ENCODE measurements at regions not wholly inside any gene's neighbourhood (a gene's known extent, or its start where the extent isn't known, plus 50 kb on each side); places are given as distances from the start of the nearest gene placed in this dataset.

DNA sequence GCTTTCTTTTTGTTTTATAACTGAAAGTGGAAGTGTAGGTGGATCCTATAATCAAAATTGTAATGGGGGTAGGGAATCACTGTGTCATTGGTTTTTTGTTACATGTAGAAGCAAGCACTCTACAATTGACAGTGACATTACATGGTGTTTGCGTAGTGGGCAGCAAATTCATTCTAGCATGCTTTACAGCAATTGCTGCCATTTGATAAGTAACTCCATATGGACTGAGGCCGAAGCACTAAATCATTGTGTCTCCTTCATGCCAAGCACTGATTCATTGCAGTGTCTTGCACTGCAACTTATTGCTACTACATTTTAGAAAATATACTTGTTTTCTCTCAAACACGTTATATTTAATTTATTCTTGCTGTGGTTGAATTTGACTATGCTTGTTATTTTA, 933.9 kb downstream of the NSUN3 start:
- DNase-seq = no peak
- no peaks in the 10 kb centered on the region for H4K20me1 ChIP-seq (ENCODE audit: insufficient read depth, low read depth, low read length)
- H3K4me1 ChIP-seq (ENCODE audit: low read length) = no peaks in the 10 kb centered on the region
- H3K79me2 ChIP-seq (ENCODE audit: low read length) = no peaks in the 10 kb centered on the region
- H3K4me2 ChIP-seq (ENCODE audit: low read depth, low read length, poor library complexity, severe bottlenecking) = no peak overlapping the region
- H3K4me3 ChIP-seq (ENCODE audit: low read length) = no peak overlapping the region
- no peak overlapping the region for H3K27ac ChIP-seq (ENCODE audit: low read length)
- no peak overlapping the region for H2AFZ ChIP-seq (ENCODE audit: low read length)
- H3K36me3 ChIP-seq (ENCODE audit: insufficient read depth, low read length) = no peaks in the 10 kb centered on the region
- H3K9me3 ChIP-seq (ENCODE audit: low read length) = peaks cover 3% of the 10 kb centered on the region; the same call in 1 of the 2 replicates
- no peak overlapping the region for H3K9ac ChIP-seq (ENCODE audit: low read length)
- no peaks in the 10 kb centered on the region for H3K9me2 ChIP-seq (replicated peaks; ENCODE audit: insufficient read depth, low read length)
- H3K27me3 ChIP-seq (ENCODE audit: low read length) = no peaks in the 10 kb centered on the region

DNA sequence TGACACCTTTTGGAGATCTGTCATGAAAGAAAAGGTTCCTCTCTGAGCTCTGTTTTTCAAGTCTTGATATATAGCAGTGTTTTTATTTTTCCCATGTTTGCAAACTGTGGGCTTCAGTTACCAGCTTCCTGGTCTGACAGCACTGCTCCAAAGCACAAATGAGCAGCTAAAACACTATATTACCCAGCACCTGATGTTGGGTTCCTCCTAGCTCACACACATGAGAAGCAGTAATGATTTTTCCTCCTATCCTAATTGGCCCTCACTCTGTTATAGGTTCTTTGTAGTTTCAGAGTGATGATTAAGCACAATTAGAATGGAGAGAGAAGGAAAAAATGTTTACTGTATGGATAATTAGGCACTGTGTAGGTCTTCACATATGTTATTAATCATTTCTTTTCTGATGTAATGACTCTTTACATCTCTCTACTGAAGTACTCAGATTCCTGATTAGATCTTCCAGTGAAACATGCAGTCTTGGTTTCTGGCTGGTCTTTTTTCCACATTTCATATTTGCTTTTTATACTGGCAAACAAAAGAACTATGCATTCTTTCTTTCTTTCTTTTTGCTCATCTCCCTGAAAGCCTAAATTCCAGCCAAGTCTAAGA, 939.7 kb downstream of the NSUN3 start:
- no peaks in the 10 kb centered on the region for H3K9me2 ChIP-seq (replicated peaks; ENCODE audit: insufficient read depth, low read length)
- H3K4me1 ChIP-seq (ENCODE audit: low read length) = no peaks in the 10 kb centered on the region
- H3K9me3 ChIP-seq (ENCODE audit: low read length) = peaks cover 11% of the 10 kb centered on the region; the same call in 1 of the 2 replicates
- no peak for DNase-seq
- no peak overlapping the region for H2AFZ ChIP-seq (ENCODE audit: low read length)
- no peaks in the 10 kb centered on the region for H3K27me3 ChIP-seq (ENCODE audit: low read length)
- H3K36me3 ChIP-seq (ENCODE audit: insufficient read depth, low read length) = no peaks in the 10 kb centered on the region
- no peak overlapping the region for H3K4me2 ChIP-seq (ENCODE audit: low read depth, low read length, poor library complexity, severe bottlenecking)
- no peaks in the 10 kb centered on the region for H3K79me2 ChIP-seq (ENCODE audit: low read length)
- no peaks in the 10 kb centered on the region for H4K20me1 ChIP-seq (ENCODE audit: insufficient read depth, low read depth, low read length)
- H3K27ac ChIP-seq (ENCODE audit: low read length) = no peak overlapping the region
- H3K4me3 ChIP-seq (ENCODE audit: low read length) = no peak overlapping the region
- H3K9ac ChIP-seq (ENCODE audit: low read length) = no peak overlapping the region

DNA sequence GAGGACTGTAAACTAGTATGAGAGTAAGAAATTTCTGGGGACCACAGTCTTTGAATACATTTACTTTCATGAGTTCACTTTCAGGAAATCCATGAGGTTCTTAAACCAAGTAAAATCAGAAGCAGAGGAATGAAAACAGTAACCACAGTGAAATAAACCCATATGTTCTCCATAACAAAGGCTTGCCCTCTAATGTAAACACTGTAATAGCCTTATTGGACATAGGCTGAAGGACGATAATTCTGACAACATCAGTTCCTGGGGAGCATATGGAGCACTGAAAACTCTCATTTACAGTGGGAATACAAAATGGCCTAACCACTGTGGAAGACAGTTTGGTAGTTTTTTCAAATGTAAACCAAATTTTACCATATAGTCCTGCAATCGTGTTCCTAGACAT, 965.8 kb downstream of the NSUN3 start:
- peaks cover 5% of the 10 kb centered on the region; the same call in 1 of the 2 replicates for H3K9me3 ChIP-seq (ENCODE audit: low read length)
- no peaks in the 10 kb centered on the region for H4K20me1 ChIP-seq (ENCODE audit: insufficient read depth, low read depth, low read length)
- H2AFZ ChIP-seq (ENCODE audit: low read length) = no peak overlapping the region
- no peak overlapping the region for H3K9ac ChIP-seq (ENCODE audit: low read length)
- H3K9me2 ChIP-seq (replicated peaks; ENCODE audit: insufficient read depth, low read length) = no peaks in the 10 kb centered on the region; the same call in 1 of the 2 replicates
- H3K27ac ChIP-seq (ENCODE audit: low read length) = no peak overlapping the region
- DNase-seq = no peak
- H3K4me3 ChIP-seq (ENCODE audit: low read length) = no peak overlapping the region
- H3K36me3 ChIP-seq (ENCODE audit: insufficient read depth, low read length) = no peaks in the 10 kb centered on the region
- no peaks in the 10 kb centered on the region for H3K79me2 ChIP-seq (ENCODE audit: low read length)
- H3K27me3 ChIP-seq (ENCODE audit: low read length) = no peaks in the 10 kb centered on the region
- H3K4me1 ChIP-seq (ENCODE audit: low read length) = no peaks in the 10 kb centered on the region
- no peak overlapping the region for H3K4me2 ChIP-seq (ENCODE audit: low read depth, low read length, poor library complexity, severe bottlenecking)

DNA sequence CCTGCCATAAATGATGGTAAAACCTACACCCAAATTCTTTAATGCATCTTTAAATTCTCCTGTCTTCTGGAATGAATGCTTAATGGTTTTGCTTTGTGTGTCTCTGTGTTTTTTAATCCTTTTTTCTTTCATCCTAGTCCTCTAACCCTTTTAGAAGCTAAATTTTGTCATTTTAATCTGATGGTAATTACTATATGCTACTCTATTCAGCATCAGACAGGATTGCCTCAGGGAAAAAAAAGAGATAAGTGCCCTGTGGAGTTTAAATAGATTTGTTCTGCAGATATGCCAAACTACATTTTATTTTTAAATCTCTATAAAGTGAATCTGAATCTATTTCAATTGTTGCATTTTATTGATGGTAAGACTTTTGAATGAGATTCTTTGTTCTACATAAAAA, 966.8 kb downstream of the NSUN3 start:
- H3K79me2 ChIP-seq (ENCODE audit: low read length) = no peaks in the 10 kb centered on the region

DNA sequence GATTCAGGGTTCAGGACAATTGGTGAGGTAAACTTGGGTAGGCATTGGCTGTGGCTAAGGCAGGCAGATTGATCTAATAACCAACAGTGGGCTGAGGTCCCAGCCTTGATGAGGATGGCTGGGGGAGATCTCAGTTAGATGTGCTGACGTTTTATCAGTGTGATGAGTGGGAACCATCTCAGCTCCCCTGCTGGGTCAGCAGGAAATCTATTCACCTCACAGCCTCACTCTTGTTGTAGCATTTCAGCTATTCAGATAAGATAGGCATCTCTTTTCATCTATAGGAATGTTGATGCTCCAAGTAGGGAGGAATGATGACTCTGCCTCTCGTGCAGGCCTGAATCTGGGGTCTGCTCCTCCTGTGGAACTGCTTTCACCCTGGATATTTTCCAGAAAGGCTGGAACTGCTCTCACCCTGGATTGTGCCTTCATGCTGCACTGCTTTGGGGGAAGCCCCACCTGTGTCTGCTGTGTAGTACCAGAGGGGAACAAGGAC, 973.7 kb downstream of the NSUN3 start:
- no peak overlapping the region for H3K4me2 ChIP-seq (ENCODE audit: low read depth, low read length, poor library complexity, severe bottlenecking)

More for the DNA sequence above, 966.8 kb downstream of the NSUN3 start:
- Histone ChIP-seq H3K4me3 (ENCODE audit: low read length) (no peak overlapping the region), H3K9me3 (ENCODE audit: low read length) (peaks cover 3% of the 10 kb centered on the region; the same call in 1 of the 2 replicates), H3K27me3 (ENCODE audit: low read length) (no peaks in the 10 kb centered on the region), H3K36me3 (ENCODE audit: insufficient read depth, low read length) (no peaks in the 10 kb centered on the region), H4K20me1 (ENCODE audit: insufficient read depth, low read depth, low read length) (no peaks in the 10 kb centered on the region), H3K27ac (ENCODE audit: low read length) (no peak overlapping the region), H3K9ac (ENCODE audit: low read length) (no peak overlapping the region), H3K4me1 (ENCODE audit: low read length) (no peaks in the 10 kb centered on the region), H2AFZ (ENCODE audit: low read length) (no peak overlapping the region), H3K9me2 (replicated peaks; ENCODE audit: insufficient read depth, low read length) (no peaks in the 10 kb centered on the region; the same call in 1 of the 2 replicates), H3K4me2 (ENCODE audit: low read depth, low read length, poor library complexity, severe bottlenecking) (no peak overlapping the region)
- no peak for DNase-seq

DNA sequence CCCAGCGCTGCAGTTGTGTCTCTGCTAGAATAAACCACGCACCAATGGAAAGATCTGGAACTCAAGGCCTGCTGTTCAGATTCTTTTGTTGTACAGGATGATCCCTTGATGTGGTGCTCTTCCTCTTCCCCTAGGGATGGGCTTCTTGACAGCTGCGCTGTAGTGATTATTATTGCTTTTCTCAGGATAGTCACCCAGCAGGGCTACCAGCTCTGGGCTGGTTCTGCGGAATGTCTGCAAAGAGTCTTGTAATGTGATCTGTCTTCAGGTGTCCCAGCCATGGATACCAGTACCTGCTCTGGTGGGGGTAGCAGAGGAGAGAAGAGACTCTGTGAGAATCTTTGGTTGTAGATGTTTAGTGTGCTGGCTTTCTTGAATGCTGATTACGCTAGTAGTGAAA, 974.2 kb downstream of the NSUN3 start:
- H3K4me2 ChIP-seq (ENCODE audit: low read depth, low read length, poor library complexity, severe bottlenecking) = no peak overlapping the region
- H3K4me3 ChIP-seq (ENCODE audit: low read length) = no peak overlapping the region
- H3K9me3 ChIP-seq (ENCODE audit: low read length) = no peaks in the 10 kb centered on the region; the same call in 1 of the 2 replicates
- no peak overlapping the region for H2AFZ ChIP-seq (ENCODE audit: low read length)
- H3K27ac ChIP-seq (ENCODE audit: low read length) = no peak overlapping the region
- H3K4me1 ChIP-seq (ENCODE audit: low read length) = no peaks in the 10 kb centered on the region
- H4K20me1 ChIP-seq (ENCODE audit: insufficient read depth, low read depth, low read length) = no peaks in the 10 kb centered on the region
- H3K36me3 ChIP-seq (ENCODE audit: insufficient read depth, low read length) = no peaks in the 10 kb centered on the region
- no peak for DNase-seq
- no peaks in the 10 kb centered on the region; the same call in 1 of the 2 replicates for H3K9me2 ChIP-seq (replicated peaks; ENCODE audit: insufficient read depth, low read length)
- H3K27me3 ChIP-seq (ENCODE audit: low read length) = no peaks in the 10 kb centered on the region
- no peaks in the 10 kb centered on the region for H3K79me2 ChIP-seq (ENCODE audit: low read length)
- H3K9ac ChIP-seq (ENCODE audit: low read length) = no peak overlapping the region

More for the DNA sequence above, 973.7 kb downstream of the NSUN3 start:
- no peak overlapping the region for H3K9ac ChIP-seq (ENCODE audit: low read length)
- H3K9me2 ChIP-seq (replicated peaks; ENCODE audit: insufficient read depth, low read length) = no peaks in the 10 kb centered on the region; the same call in 1 of the 2 replicates
- no peak for DNase-seq
- no peak overlapping the region for H3K4me3 ChIP-seq (ENCODE audit: low read length)
- no peaks in the 10 kb centered on the region for H3K79me2 ChIP-seq (ENCODE audit: low read length)
- no peaks in the 10 kb centered on the region for H4K20me1 ChIP-seq (ENCODE audit: insufficient read depth, low read depth, low read length)
- no peaks in the 10 kb centered on the region for H3K9me3 ChIP-seq (ENCODE audit: low read length)
- H3K36me3 ChIP-seq (ENCODE audit: insufficient read depth, low read length) = no peaks in the 10 kb centered on the region
- no peaks in the 10 kb centered on the region for H3K4me1 ChIP-seq (ENCODE audit: low read length)
- no peaks in the 10 kb centered on the region for H3K27me3 ChIP-seq (ENCODE audit: low read length)
- H3K27ac ChIP-seq (ENCODE audit: low read length) = no peak overlapping the region
- H2AFZ ChIP-seq (ENCODE audit: low read length) = no peak overlapping the region

DNA sequence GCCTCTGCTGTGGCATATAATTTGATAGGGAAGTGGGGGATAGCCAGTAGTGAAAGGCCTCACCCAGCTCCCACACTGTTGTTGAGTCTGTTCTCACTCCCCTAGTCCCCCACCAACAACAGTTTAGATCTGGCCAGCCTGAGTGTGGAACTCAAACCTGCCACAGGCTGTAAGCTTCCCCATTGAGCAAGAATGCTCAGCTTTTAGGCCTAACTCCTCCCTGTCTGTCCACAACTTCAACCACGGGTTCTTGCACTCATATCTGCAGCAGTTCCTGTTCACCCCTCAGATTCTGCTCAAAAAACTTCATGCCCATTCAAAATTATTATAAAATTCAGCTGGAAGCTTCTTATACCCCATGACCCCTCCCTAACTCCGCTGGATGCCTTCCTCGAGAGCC, 975.1 kb downstream of the NSUN3 start:
- Histone ChIP-seq H2AFZ (ENCODE audit: low read length) (no peak overlapping the region), H3K79me2 (ENCODE audit: low read length) (no peaks in the 10 kb centered on the region), H3K4me1 (ENCODE audit: low read length) (no peaks in the 10 kb centered on the region), H3K9me2 (replicated peaks; ENCODE audit: insufficient read depth, low read length) (no peaks in the 10 kb centered on the region), H4K20me1 (ENCODE audit: insufficient read depth, low read depth, low read length) (no peaks in the 10 kb centered on the region), H3K9ac (ENCODE audit: low read length) (no peak overlapping the region), H3K36me3 (ENCODE audit: insufficient read depth, low read length) (no peaks in the 10 kb centered on the region), H3K9me3 (ENCODE audit: low read length) (no peaks in the 10 kb centered on the region; the same call in 1 of the 2 replicates), H3K27ac (ENCODE audit: low read length) (no peak overlapping the region), H3K27me3 (ENCODE audit: low read length) (no peaks in the 10 kb centered on the region), H3K4me2 (ENCODE audit: low read depth, low read length, poor library complexity, severe bottlenecking) (no peak overlapping the region), H3K4me3 (ENCODE audit: low read length) (no peak overlapping the region)
- DNase-seq = no peak

DNA sequence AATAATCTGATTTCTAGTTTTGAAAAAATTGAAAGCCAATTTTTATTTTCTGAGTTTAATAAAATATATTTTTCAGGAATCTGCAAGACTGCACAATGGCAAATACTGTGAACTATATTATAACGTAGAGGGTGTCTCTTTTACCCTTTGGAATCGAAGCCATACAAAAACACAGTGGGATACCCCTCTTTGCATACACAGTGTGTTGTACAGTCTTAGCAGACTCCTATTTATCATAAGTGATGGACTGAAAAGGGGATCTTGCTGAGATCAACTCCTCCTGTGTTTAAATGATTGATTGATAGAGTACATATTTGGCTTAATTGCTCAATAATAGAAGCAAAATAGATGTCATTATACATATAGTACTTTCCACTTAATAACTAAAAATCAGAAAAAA, 981.2 kb downstream of the NSUN3 start:
- Histone ChIP-seq H3K4me1 (ENCODE audit: low read length) (no peaks in the 10 kb centered on the region), H3K9ac (ENCODE audit: low read length) (no peak overlapping the region), H2AFZ (ENCODE audit: low read length) (no peak overlapping the region), H3K9me2 (replicated peaks; ENCODE audit: insufficient read depth, low read length) (no peaks in the 10 kb centered on the region), H3K36me3 (ENCODE audit: insufficient read depth, low read length) (no peaks in the 10 kb centered on the region), H3K27me3 (ENCODE audit: low read length) (no peaks in the 10 kb centered on the region), H3K27ac (ENCODE audit: low read length) (no peak overlapping the region), H4K20me1 (ENCODE audit: insufficient read depth, low read depth, low read length) (no peaks in the 10 kb centered on the region), H3K79me2 (ENCODE audit: low read length) (no peaks in the 10 kb centered on the region), H3K9me3 (ENCODE audit: low read length) (no peaks in the 10 kb centered on the region; the same call in 1 of the 2 replicates), H3K4me2 (ENCODE audit: low read depth, low read length, poor library complexity, severe bottlenecking) (no peak overlapping the region), H3K4me3 (ENCODE audit: low read length) (no peak overlapping the region)
- DNase-seq = no peak

Data from Karpas-422 (cell line).